ENCODE measurements at regions not wholly inside any gene's neighbourhood (a gene's known extent, or its start where the extent isn't known, plus 50 kb on each side); places are given as distances from the start of the nearest gene placed in this dataset.

DNA sequence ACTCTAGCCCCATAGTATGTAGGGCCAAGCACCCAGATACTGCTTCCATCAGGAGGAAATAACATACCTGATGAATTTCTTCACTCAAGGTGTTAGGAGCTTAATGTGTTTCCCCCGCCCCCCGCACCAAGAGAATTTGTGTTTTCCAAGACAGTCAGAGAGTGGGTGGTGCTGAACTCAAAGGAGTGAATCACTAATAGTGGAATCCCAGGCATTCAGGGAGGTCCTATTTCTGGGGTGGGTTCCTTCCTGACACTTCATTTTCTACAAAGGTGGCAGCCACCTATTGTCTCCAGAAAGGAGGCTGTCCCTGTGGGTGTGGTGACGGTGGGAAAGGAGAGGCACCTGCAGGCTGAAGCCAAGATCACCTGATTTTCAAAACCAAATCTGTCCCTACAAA, 50.8 kb upstream of the ELF5 start:
- peak; percentile 11 for DNase-seq (ENCODE audit: low read depth)
- no peak overlapping the region for H3K4me3 ChIP-seq (replicated peaks; ENCODE audit: low read depth, low read length)
- no peak for TF ChIP-seq CTCF (IDR thresholded peaks at IDR 0.05; ENCODE audit: low read length, missing control alignments)

DNA sequence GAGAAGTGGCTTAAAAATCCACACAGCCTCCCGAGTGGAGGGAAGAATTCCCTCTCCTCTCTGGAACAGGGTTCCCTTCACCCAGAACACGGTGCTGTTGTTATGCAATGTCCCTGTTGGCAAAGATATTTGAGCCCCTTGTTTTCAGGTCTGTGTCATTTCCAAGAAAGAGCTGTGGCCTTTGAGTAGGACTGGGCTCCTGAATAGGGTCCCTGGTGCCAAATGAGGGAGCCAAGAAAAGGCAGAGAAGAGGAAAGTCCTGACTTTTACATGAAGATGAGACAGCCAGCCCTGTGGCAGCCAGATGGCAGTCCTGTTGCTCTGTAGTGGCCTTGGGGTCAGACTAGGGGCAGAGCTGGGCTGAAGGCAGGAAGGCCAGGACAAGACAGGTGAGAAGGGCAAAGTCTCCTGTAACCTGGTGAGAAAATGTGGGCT, 51.2 kb upstream of the ELF5 start:
- no peak for TF ChIP-seq CTCF (IDR thresholded peaks at IDR 0.05; ENCODE audit: low read length, missing control alignments)
- no peak overlapping the region for H3K4me3 ChIP-seq (replicated peaks; ENCODE audit: low read depth, low read length)
- DNase-seq (ENCODE audit: low read depth): no peak

DNA sequence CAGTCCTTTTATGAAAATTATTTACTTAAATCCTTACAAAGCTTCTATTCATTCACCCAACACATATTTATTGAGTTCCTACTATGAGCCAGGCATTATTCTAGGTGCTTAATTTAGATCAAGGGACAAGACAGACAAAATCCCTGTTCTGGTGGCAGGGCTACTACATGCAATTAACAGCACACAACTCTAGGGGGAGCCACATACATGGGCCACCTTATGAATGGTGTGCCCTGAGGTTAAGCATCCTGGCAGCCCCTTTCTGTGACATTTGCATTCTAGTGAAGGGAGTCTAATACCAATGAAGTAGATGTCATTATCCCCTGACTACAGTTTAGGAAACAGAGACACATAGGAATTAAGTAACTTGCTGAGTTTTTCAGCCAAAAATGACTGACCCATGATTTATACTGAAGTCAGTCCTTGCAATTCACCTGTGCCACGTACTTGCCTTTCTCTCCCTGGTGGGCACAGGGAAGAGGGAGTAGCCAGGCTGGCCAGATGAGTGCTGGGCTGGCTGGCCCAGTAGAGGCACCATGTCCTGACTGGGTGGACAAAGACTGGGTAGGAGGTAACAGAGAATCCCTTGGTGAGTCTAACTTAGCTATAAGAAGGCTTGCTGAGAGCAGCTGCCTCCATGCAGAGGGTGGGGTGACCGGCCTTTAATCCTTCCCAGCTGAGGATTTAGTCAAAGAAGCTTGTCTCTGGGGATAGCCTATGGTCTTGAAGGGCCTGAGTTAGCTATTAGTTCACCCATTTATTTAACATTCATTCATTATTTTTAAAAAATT, 52.0 kb upstream of the ELF5 start:
- DNase-seq (ENCODE audit: low read depth): no peak
- TF ChIP-seq CTCF (IDR thresholded peaks at IDR 0.05; ENCODE audit: low read length, missing control alignments): peak; percentile 33
- no peak overlapping the region for H3K4me3 ChIP-seq (replicated peaks; ENCODE audit: low read depth, low read length)

DNA sequence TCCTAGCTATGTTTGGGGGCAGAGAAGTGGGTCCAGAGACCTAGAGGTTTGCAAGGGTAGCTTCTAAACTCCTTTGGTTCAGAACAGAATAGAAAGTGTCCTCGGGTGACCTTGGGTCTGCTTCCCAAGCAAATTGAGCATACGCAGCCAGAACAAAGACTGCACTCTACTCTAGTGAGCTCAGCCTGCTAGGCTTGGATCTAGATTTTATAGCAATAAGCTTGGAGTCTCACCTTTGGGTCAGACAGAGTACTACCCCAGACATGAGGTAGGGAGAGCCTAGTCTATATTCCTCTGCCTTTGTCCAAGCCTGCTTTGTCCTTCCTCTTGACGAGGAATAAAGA, 52.6 kb upstream of the ELF5 start:
- no peak overlapping the region for H3K4me3 ChIP-seq (replicated peaks; ENCODE audit: low read depth, low read length)
- no peak for DNase-seq (ENCODE audit: low read depth)
- no peak for TF ChIP-seq CTCF (IDR thresholded peaks at IDR 0.05; ENCODE audit: low read length, missing control alignments)

GRCh38 chr11:34566736-34567135, 53.1 kb upstream of the ELF5 start:
- no peak for TF ChIP-seq CTCF (IDR thresholded peaks at IDR 0.05; ENCODE audit: low read length, missing control alignments)
- H3K4me3 ChIP-seq (replicated peaks; ENCODE audit: low read depth, low read length): no peak overlapping the region
- DNase-seq (ENCODE audit: low read depth): no peak

GRCh38 chr11:34567733-34568132, 53.2 kb upstream of the EHF start:
- H3K4me3 ChIP-seq (replicated peaks; ENCODE audit: low read depth, low read length): no peak overlapping the region
- DNase-seq (ENCODE audit: low read depth): no peak
- no peak for TF ChIP-seq CTCF (IDR thresholded peaks at IDR 0.05; ENCODE audit: low read length, missing control alignments)

DNA sequence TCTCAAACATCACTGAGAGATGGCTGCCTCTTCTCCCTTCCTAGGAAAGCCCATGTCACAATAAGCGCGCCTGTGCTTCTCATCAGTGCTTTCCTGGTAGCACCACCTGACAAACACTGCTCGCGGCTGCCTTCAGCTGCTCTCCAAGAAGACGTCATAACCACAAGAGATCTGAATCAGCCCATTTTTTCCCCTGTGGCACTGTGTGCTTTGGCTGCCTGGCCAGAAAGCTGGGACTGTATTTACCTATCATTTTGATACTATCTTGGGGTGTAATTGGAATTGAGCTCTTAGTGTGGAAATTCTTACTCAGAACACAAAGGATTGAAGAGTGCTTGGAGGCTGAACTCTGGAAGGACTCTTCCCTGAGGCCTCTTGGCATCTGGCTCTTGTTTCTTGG, 50.3 kb upstream of the EHF start:
- no peak for TF ChIP-seq CTCF (IDR thresholded peaks at IDR 0.05; ENCODE audit: low read length, missing control alignments)
- DNase-seq (ENCODE audit: low read depth): no peak
- no peak overlapping the region for H3K4me3 ChIP-seq (replicated peaks; ENCODE audit: low read depth, low read length)

Data from fibroblast of pulmonary artery (primary cell).